ENCODE measurements at regions not wholly inside any gene's neighbourhood (a gene's known extent, or its start where the extent isn't known, plus 50 kb on each side); places are given as distances from the start of the nearest gene placed in this dataset.

DNA sequence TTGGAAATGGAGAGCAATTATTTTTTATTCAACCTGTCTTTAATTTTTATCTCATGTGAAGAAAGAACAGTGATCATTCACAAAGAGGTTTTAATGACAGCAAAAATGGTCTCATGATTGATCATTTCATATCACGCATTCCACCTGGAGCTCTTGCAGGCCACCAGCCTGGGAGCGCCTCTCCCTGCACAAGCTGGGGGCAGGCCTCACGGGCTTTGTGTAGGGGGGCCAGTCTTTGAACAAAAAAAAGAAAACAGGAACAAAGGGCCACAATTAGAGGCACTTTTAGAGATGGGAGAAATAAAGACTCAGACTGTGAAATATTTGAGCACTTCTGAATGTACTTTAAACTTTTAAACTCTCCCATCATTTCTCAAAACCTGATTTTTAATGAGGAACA, 232.9 kb downstream of the CHD9NB start:
- TF ChIP-seq, protein P1, sequence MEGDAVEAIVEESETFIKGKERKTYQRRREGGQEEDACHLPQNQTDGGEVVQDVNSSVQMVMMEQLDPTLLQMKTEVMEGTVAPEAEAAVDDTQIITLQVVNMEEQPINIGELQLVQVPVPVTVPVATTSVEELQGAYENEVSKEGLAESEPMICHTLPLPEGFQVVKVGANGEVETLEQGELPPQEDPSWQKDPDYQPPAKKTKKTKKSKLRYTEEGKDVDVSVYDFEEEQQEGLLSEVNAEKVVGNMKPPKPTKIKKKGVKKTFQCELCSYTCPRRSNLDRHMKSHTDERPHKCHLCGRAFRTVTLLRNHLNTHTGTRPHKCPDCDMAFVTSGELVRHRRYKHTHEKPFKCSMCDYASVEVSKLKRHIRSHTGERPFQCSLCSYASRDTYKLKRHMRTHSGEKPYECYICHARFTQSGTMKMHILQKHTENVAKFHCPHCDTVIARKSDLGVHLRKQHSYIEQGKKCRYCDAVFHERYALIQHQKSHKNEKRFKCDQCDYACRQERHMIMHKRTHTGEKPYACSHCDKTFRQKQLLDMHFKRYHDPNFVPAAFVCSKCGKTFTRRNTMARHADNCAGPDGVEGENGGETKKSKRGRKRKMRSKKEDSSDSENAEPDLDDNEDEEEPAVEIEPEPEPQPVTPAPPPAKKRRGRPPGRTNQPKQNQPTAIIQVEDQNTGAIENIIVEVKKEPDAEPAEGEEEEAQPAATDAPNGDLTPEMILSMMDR (IDR thresholded peaks at IDR 0.05; ENCODE audit: control extremely low read depth, extremely low read depth, low read depth, missing control alignments), result no peak

GRCh38 chr16:52819405-52819804, 233.3 kb downstream of the CHD9NB start:
- DNase-seq (ENCODE audit: extremely low spot score), result no peak
- CTCF ChIA-PET, result no interaction called here
- POLR2A ChIA-PET, result no interaction called here
- TF ChIP-seq, protein P1 (IDR thresholded peaks at IDR 0.05; ENCODE audit: control extremely low read depth, extremely low read depth, low read depth, missing control alignments), result no peak

More for the DNA sequence above, 232.9 kb downstream of the CHD9NB start:
- DNase-seq (ENCODE audit: extremely low spot score), result no peak
- POLR2A ChIA-PET, result no interaction called here
- CTCF ChIA-PET, result no interaction called here

GRCh38 chr16:52817696-52818095, 235.0 kb downstream of the CHD9NB start:
- TF ChIP-seq, protein P1 (IDR thresholded peaks at IDR 0.05; ENCODE audit: control extremely low read depth, extremely low read depth, low read depth, missing control alignments), result no peak
- DNase-seq (ENCODE audit: extremely low spot score), result no peak
- POLR2A ChIA-PET, result no interaction called here
- CTCF ChIA-PET, result interaction anchor here (1.1 kb wide), 1 partner anchor 10 kb away, joined by 3 read pairs; no protein-coding TSS in a partner anchor

- CTCF ChIA-PET, result no interaction called here
- POLR2A ChIA-PET, result no interaction called here
- DNase-seq (ENCODE audit: extremely low spot score), result no peak
- TF ChIP-seq, protein P1 (IDR thresholded peaks at IDR 0.05; ENCODE audit: control extremely low read depth, extremely low read depth, low read depth, missing control alignments), result no peak
Observed at GRCh38 chr16:52816993-52817392, 235.7 kb downstream of the CHD9NB start.

GRCh38 chr16:52812678-52813556, 239.8 kb downstream of the CHD9NB start:
- TF ChIP-seq, protein P1 (IDR thresholded peaks at IDR 0.05; ENCODE audit: control extremely low read depth, extremely low read depth, low read depth, missing control alignments), result no peak
- no peak for DNase-seq (ENCODE audit: extremely low spot score)
- POLR2A ChIA-PET, result no interaction called here

DNA sequence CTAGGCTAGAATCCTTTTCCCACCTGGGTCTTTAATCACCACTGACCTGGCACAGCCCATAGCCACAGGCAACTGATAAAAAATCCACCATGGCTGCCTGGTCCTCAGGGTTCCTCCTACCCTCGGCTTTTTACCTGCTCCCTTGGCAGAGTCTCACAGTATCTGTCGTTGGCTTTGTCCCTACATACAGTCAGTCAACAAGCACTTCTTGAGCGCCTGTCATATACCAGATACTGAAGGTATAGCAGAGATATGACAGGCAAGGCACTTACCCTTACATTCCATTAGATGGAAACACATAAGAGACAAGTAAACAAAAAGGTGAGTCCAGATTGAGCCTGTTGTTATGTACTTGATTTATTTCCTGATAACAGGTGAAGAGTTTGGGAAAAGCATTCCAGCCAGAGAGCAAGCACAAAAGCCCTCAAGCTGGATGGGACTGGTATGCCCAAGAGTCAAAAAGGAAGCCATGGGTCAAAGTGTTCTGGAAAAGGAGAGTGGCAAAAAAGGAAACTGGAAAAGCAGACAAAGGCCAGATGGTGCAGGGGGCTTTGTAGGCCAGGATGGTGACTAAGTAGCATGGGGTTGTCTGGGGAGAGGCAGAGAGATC, 247.0 kb downstream of the CHD9NB start:
- TF ChIP-seq, protein P1 (IDR thresholded peaks at IDR 0.05; ENCODE audit: control extremely low read depth, extremely low read depth, low read depth, missing control alignments), result no peak
- DNase-seq (ENCODE audit: extremely low spot score), result no peak
- POLR2A ChIA-PET, result no interaction called here
- CTCF ChIA-PET, result no interaction called here

More at GRCh38 chr16:52812678-52813556, 239.8 kb downstream of the CHD9NB start:
- CTCF ChIA-PET, result no interaction called here

Measured in GM10248 (cell line).